OCI-LY7 (cell line): ENCODE measurements at regions not wholly inside any gene's neighbourhood (a gene's known extent, or its start where the extent isn't known, plus 50 kb on each side); places are given as distances from the start of the nearest gene placed in this dataset.

Experiments used
- BruUV-seq: library from RNA; stranded (reverse); fragments of 400-500 nt; replicated peaks from 2 replicates; lab custom pipeline; 2021; lab: Mats Ljungman, UMichigan
- CTCF ChIA-PET: fragments of 300-600 bp; sonication (Branson Sonifier 250); formaldehyde crosslinking; loops from one replicate; lab custom pipeline; 2022; ENCODE audit warnings: antibody characterized with exemption; ENCODE audit not compliant: unreplicated experiment; lab: Charles Lee
- POLR2A ChIA-PET: fragments of 300-600 bp; sonication (Branson Sonifier 250); formaldehyde crosslinking; loops from one replicate; lab custom pipeline; 2022; ENCODE audit warnings: antibody characterized with exemption; lab: Charles Lee
- DNase-seq: peaks from one replicate; pipeline ENCODE4 v3.0.0-alpha.2; 2015; ENCODE audit warnings: low spot score
- H2AFZ ChIP-seq: fragments of 200-600 bp; sonication (generic), shearing (Covaris generic); 2 replicates; pipeline ENCODE4 v1.6.1; 2014; ENCODE audit warnings: mild to moderate bottlenecking, antibody characterized with exemption, low read length, moderate library complexity
- H3K27ac ChIP-seq: fragments of 200-600 bp; sonication (generic); 2 replicates; pipeline ENCODE4 v1.5.1; 2014; ENCODE audit warnings: mixed run types, low read depth, mild to moderate bottlenecking, moderate library complexity, low read length, inconsistent platforms; ENCODE audit not compliant: poor library complexity, severe bottlenecking
- H3K36me3 ChIP-seq: fragments of 200-600 bp; sonication (generic); 2 replicates; pipeline ENCODE4 v1.6.1; 2014; ENCODE audit warnings: mild to moderate bottlenecking, antibody characterized with exemption, low read length, moderate library complexity, mixed read lengths; ENCODE audit not compliant: insufficient read depth
- H3K4me1 ChIP-seq: fragments of 200-600 bp; sonication (generic); 2 replicates; pipeline ENCODE4 v1.5.1; 2014; ENCODE audit warnings: mild to moderate bottlenecking, low read length; ENCODE audit not compliant: insufficient read depth, poor library complexity, severe bottlenecking
- H3K4me2 ChIP-seq: fragments of 200-600 bp; sonication (generic); 2 replicates; pipeline ENCODE4 v1.6.1; 2014; ENCODE audit warnings: mild to moderate bottlenecking, low read length
- H3K4me3 ChIP-seq: fragments of 200-600 bp; sonication (generic); 2 replicates; pipeline ENCODE4 v1.5.1; 2014; ENCODE audit warnings: mild to moderate bottlenecking, low read depth, low read length; ENCODE audit not compliant: poor library complexity, severe bottlenecking
- H3K79me2 ChIP-seq: fragments of 200-600 bp; sonication (generic); 2 replicates; pipeline ENCODE4 v1.6.1; 2016; ENCODE audit warnings: low read depth, mild to moderate bottlenecking, low read length, moderate library complexity, mixed read lengths; ENCODE audit not compliant: insufficient read depth
- H3K9me2 ChIP-seq: fragments of 200-600 bp; sonication (generic); 2 replicates; pipeline ENCODE4 v1.6.1; 2016; ENCODE audit warnings: mild to moderate bottlenecking, low read length, mixed read lengths; ENCODE audit not compliant: insufficient read depth
- H3K9me3 ChIP-seq: fragments of 200-600 bp; sonication (generic); 2 replicates; pipeline ENCODE4 v1.6.1; 2014; ENCODE audit warnings: mild to moderate bottlenecking, mixed run types, low read length, mixed read lengths
- H4K20me1 ChIP-seq: fragments of 200-600 bp; sonication (generic); 2 replicates; pipeline ENCODE4 v1.6.1; 2014; ENCODE audit warnings: mild to moderate bottlenecking, antibody characterized with exemption, low read length, moderate library complexity, mixed read lengths; ENCODE audit not compliant: insufficient read depth
- CTCF ChIP-seq: fragments of 200-600 bp; sonication (generic); conservative IDR thresholded peaks from 2 replicates; pipeline ENCODE4 v1.5.1; 2014; ENCODE audit warnings: mild to moderate bottlenecking, antibody characterized with exemption, low read length, moderate library complexity, mixed read lengths
- EZH2phosphoT487 ChIP-seq: fragments of 200-600 bp; sonication (generic); IDR thresholded peaks from 2 replicates; pipeline ENCODE4 v1.6.1; 2018; ENCODE audit warnings: low read depth, borderline replicate concordance, mild to moderate bottlenecking, mixed run types, antibody characterized with exemption, low read length, moderate library complexity, mixed read lengths
- intact Hi-C: fragments of 100-400 bp; cut with micrococcal nuclease; formaldehyde crosslinking; loops from one replicate; pipeline ENCODE4 v1.10.0; 2022; ENCODE audit not compliant: unreplicated experiment

- CTCF ChIA-PET, result no interaction called here
Measured at GRCh38 chr6:66516377-66516776, 809.4 kb upstream of the EYS start.

GRCh38 chr6:66508433-66508832 is 801.4 kb upstream of the EYS start:
- Histone ChIP-seq H3K4me3 (no peak overlapping the region), H3K9me2 (no peaks in the 10 kb centered on the region), H3K4me2 (no peak overlapping the region), H3K4me1 (no peaks in the 10 kb centered on the region), H3K27ac (no peak overlapping the region), H3K9me3 (no peaks in the 10 kb centered on the region), H3K36me3 (no peaks in the 10 kb centered on the region), H4K20me1 (no peaks in the 10 kb centered on the region), H3K79me2 (no peaks in the 10 kb centered on the region), H2AFZ (no peak overlapping the region)
- TF ChIP-seq EZH2phosphoT487, result no peak
- TF ChIP-seq CTCF, result no peak
- CTCF ChIA-PET, result no interaction called here
- POLR2A ChIA-PET, result no interaction called here
- no peak for DNase-seq
- intact Hi-C loops, result no loop called here
- BruUV-seq, result no TSS peak

More at GRCh38 chr6:66516377-66516776, 809.4 kb upstream of the EYS start:
- Histone ChIP-seq H2AFZ (no peak overlapping the region), H3K4me1 (no peaks in the 10 kb centered on the region), H3K9me3 (no peaks in the 10 kb centered on the region), H3K27ac (no peak overlapping the region), H3K9me2 (no peaks in the 10 kb centered on the region), H3K4me2 (no peak overlapping the region), H3K36me3 (no peaks in the 10 kb centered on the region), H4K20me1 (no peaks in the 10 kb centered on the region), H3K4me3 (no peak overlapping the region), H3K79me2 (no peaks in the 10 kb centered on the region)
- POLR2A ChIA-PET, result interaction anchor here (0.7 kb wide), 1 partner anchor 903 kb away, joined by 3 read pairs; no protein-coding TSS in a partner anchor
- no peak for DNase-seq
- no TSS peak for BruUV-seq
- intact Hi-C loops, result no loop called here
- TF ChIP-seq EZH2phosphoT487, result no peak
- no peak for TF ChIP-seq CTCF

GRCh38 chr6:66499851-66500250 is 792.8 kb upstream of the EYS start:
- Histone ChIP-seq H4K20me1 (no peaks in the 10 kb centered on the region), H3K4me1 (no peaks in the 10 kb centered on the region), H3K36me3 (no peaks in the 10 kb centered on the region), H3K9me3 (no peaks in the 10 kb centered on the region), H3K79me2 (no peaks in the 10 kb centered on the region), H2AFZ (no peak overlapping the region), H3K27ac (no peak overlapping the region), H3K9me2 (no peaks in the 10 kb centered on the region), H3K4me2 (no peak overlapping the region), H3K4me3 (no peak overlapping the region)
- POLR2A ChIA-PET, result interaction anchor here (0.6 kb wide), 1 partner anchor 496 kb away, joined by 3 read pairs; no protein-coding TSS in a partner anchor
- CTCF ChIA-PET, result no interaction called here
- BruUV-seq, result no TSS peak
- TF ChIP-seq EZH2phosphoT487 (no peak), CTCF (no peak)
- no peak for DNase-seq
- intact Hi-C loops, result no loop called here
